Endothelial cell of umbilical vein (primary cell): ENCODE measurements at regions not wholly inside any gene's neighbourhood (a gene's known extent, or its start where the extent isn't known, plus 50 kb on each side); places are given as distances from the start of the nearest gene placed in this dataset.

Experiments
- EZH2 ChIP-seq: IDR thresholded peaks from 2 replicates; pipeline ENCODE4 v1.6.1; 2012; ENCODE audit warnings: borderline replicate concordance, low read depth, mild to moderate bottlenecking, moderate library complexity, low read length, inconsistent platforms; ENCODE audit not compliant: severe bottlenecking
- FOS ChIP-seq: IDR thresholded peaks from 2 replicates; pipeline ENCODE4 v1.6.1; 2011; ENCODE audit warnings: mild to moderate bottlenecking, low read length, moderate library complexity, borderline replicate concordance; ENCODE audit not compliant: insufficient read depth
- GATA2 ChIP-seq: IDR thresholded peaks from 2 replicates; pipeline ENCODE4 v1.7.0; 2011; ENCODE audit warnings: low read depth, mild to moderate bottlenecking, moderate library complexity, mixed read lengths, low read length; ENCODE audit not compliant: insufficient read length, insufficient read depth
- JUN ChIP-seq: IDR thresholded peaks from 2 replicates; pipeline ENCODE4 v1.6.1; 2011; ENCODE audit warnings: borderline replicate concordance, low read depth; ENCODE audit not compliant: insufficient read length, insufficient read depth
- MYC ChIP-seq: IDR thresholded peaks from one replicate; pipeline ENCODE4 v1.6.1; 2011; ENCODE audit warnings: mild to moderate bottlenecking, low read depth, low read length
- POLR2A ChIP-seq: IDR thresholded peaks from 2 replicates; pipeline ENCODE4 v1.6.1; 2012; ENCODE audit warnings: low read depth, mild to moderate bottlenecking, control low read depth, low read length
- POLR2AphosphoS5 ChIP-seq: IDR thresholded peaks from 2 replicates; pipeline ENCODE4 v1.6.1; 2012; ENCODE audit warnings: low read depth, mild to moderate bottlenecking, control low read depth, low read length, moderate library complexity; ENCODE audit not compliant: insufficient read depth
- TF ChIP-seq, protein P1 (sequence below), 2 donors: IDR thresholded peaks; 1 replicate in 1 of 2; 2 replicates in 1 of 2; pipeline ENCODE4 v1.5.1; 2011; ENCODE audit warnings: low read length in 2 of 2, mild to moderate bottlenecking in 2 of 2, moderate library complexity in 2 of 2, control low read depth in 1 of 2, inconsistent platforms in 1 of 2, low read depth in 1 of 2; ENCODE audit not compliant: insufficient read depth in 1 of 2; ENCODE audit errors: extremely low read depth in 1 of 2

DNA sequence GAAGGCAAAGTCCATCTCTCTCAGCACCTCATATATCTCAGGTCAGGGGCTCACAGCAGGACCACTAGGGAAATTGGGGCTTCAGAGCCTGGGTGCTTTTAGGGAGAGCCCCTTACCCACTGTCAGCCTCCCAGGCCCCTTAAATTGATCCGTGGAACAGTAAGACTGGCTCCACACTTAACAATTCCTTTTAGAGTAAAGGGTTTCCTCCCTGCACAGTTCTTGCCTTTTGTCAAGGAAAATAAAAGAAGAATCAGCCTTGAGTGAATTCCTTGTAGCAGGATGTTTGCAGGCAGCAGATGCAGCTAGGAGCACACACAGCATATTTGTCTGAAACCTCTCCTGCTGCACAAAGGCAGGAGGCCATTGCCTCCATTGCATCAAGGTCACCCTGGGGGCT is 184.9 kb downstream of the SEC16B start:
- TF ChIP-seq POLR2AphosphoS5 = no peak
- TF ChIP-seq, protein P1, sequence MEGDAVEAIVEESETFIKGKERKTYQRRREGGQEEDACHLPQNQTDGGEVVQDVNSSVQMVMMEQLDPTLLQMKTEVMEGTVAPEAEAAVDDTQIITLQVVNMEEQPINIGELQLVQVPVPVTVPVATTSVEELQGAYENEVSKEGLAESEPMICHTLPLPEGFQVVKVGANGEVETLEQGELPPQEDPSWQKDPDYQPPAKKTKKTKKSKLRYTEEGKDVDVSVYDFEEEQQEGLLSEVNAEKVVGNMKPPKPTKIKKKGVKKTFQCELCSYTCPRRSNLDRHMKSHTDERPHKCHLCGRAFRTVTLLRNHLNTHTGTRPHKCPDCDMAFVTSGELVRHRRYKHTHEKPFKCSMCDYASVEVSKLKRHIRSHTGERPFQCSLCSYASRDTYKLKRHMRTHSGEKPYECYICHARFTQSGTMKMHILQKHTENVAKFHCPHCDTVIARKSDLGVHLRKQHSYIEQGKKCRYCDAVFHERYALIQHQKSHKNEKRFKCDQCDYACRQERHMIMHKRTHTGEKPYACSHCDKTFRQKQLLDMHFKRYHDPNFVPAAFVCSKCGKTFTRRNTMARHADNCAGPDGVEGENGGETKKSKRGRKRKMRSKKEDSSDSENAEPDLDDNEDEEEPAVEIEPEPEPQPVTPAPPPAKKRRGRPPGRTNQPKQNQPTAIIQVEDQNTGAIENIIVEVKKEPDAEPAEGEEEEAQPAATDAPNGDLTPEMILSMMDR (IDR thresholded peaks at IDR 0.05; ENCODE audit: extremely low read depth in 1 of 2, insufficient read depth in 1 of 2, low read depth in 1 of 2, low read length in 2 of 2) = no peak
- no peak for TF ChIP-seq EZH2
- no peak for TF ChIP-seq MYC
- TF ChIP-seq JUN = no peak
- no peak for TF ChIP-seq POLR2A
- no peak for TF ChIP-seq GATA2
- no peak for TF ChIP-seq FOS
